ENCODE measurements at regions not wholly inside any gene's neighbourhood (a gene's known extent, or its start where the extent isn't known, plus 50 kb on each side); places are given as distances from the start of the nearest gene placed in this dataset.

- TF ChIP-seq SP1 (IDR thresholded peaks at IDR 0.05) (no peak), FOXK2 (IDR thresholded peaks at IDR 0.05) (no peak), FOXM1 (IDR thresholded peaks at IDR 0.05; ENCODE audit: borderline replicate concordance) (no peak), ARNT (IDR thresholded peaks at IDR 0.05) (no peak), L3MBTL2 (conservative IDR thresholded peaks at IDR 0.05) (no peak), BHLHE40 (IDR thresholded peaks at IDR 0.05; ENCODE audit: borderline replicate concordance) (no peak), FOXA1 (IDR thresholded peaks at IDR 0.05) (no peak), SUZ12 (IDR thresholded peaks at IDR 0.05) (no peak), HDGF (IDR thresholded peaks at IDR 0.05; ENCODE audit: borderline replicate concordance) (no peak), NFRKB (IDR thresholded peaks at IDR 0.05) (no peak), TARDBP (IDR thresholded peaks at IDR 0.05) (no peak), PKNOX1 (IDR thresholded peaks at IDR 0.05) (no peak), ZNF384 (IDR thresholded peaks at IDR 0.05) (no peak), ELF4 (IDR thresholded peaks at IDR 0.05) (no peak)
Measured at GRCh38 chr11:134637091-134638015, 225.3 kb upstream of the B3GAT1 start.
